HG03558 (cell line): ENCODE measurements at regions not wholly inside any gene's neighbourhood (a gene's known extent, or its start where the extent isn't known, plus 50 kb on each side); places are given as distances from the start of the nearest gene placed in this dataset.

Experiments used
- ATAC-seq: cut with Tn5 transposase; IDR thresholded peaks from one replicate; pipeline ENCODE4 v1.9.1; 2021; ENCODE audit warnings: moderate number of reproducible peaks; ENCODE audit not compliant: unreplicated experiment; ENCODE audit errors: extremely low read depth

GRCh38 chr18:60935041-60935910 is 398.0 kb upstream of the CDH20 start:
- no peak for ATAC-seq

- no peak for ATAC-seq
Measured at GRCh38 chr18:60936101-60936500, 397.1 kb upstream of the CDH20 start.

GRCh38 chr18:60943297-60943696 is 389.9 kb upstream of the CDH20 start:
- ATAC-seq = no peak

GRCh38 chr18:60950634-60951033 is 382.6 kb upstream of the CDH20 start:
- ATAC-seq = no peak

GRCh38 chr18:60951091-60951490 is 382.1 kb upstream of the CDH20 start:
- ATAC-seq = no peak

GRCh38 chr18:60962625-60963024 is 370.6 kb upstream of the CDH20 start:
- no peak for ATAC-seq

GRCh38 chr18:60965856-60966255 is 367.4 kb upstream of the CDH20 start:
- no peak for ATAC-seq

- no peak for ATAC-seq
Measured at GRCh38 chr18:60966876-60967275, 366.4 kb upstream of the CDH20 start.

- no peak for ATAC-seq
Measured at GRCh38 chr18:60975420-60975819, 357.8 kb upstream of the CDH20 start.

GRCh38 chr18:60976976-60977375 is 356.3 kb upstream of the CDH20 start:
- no peak for ATAC-seq

- ATAC-seq = no peak
Measured at GRCh38 chr18:60978338-60978737, 354.9 kb upstream of the CDH20 start.

GRCh38 chr18:60980422-60981005 is 352.7 kb upstream of the CDH20 start:
- no peak for ATAC-seq

- no peak for ATAC-seq
Measured at GRCh38 chr18:60981682-60982328, 351.4 kb upstream of the CDH20 start.

- ATAC-seq = no peak
Measured at GRCh38 chr18:60982329-60982695, 350.9 kb upstream of the CDH20 start.

- no peak for ATAC-seq
Measured at GRCh38 chr18:60982928-60983327, 350.3 kb upstream of the CDH20 start.

GRCh38 chr18:60984510-60984909 is 348.7 kb upstream of the CDH20 start:
- ATAC-seq = no peak

GRCh38 chr18:60987963-60988362 is 345.3 kb upstream of the CDH20 start:
- no peak for ATAC-seq

GRCh38 chr18:60996326-60996725 is 336.9 kb upstream of the CDH20 start:
- no peak for ATAC-seq

GRCh38 chr18:60996822-60997221 is 336.4 kb upstream of the CDH20 start:
- ATAC-seq = no peak

GRCh38 chr18:61001138-61001537 is 332.1 kb upstream of the CDH20 start:
- no peak for ATAC-seq

- no peak for ATAC-seq
Measured at GRCh38 chr18:61006687-61007224, 326.5 kb upstream of the CDH20 start.
